GM12872 (cell line): ENCODE measurements at regions not wholly inside any gene's neighbourhood (a gene's known extent, or its start where the extent isn't known, plus 50 kb on each side); places are given as distances from the start of the nearest gene placed in this dataset.

Experiments
- TF ChIP-seq, protein P1 (sequence below): IDR thresholded peaks from 3 replicates; pipeline ENCODE4 v1.5.1; 2011; ENCODE audit warnings: low read depth, mild to moderate bottlenecking, low read length, moderate library complexity; ENCODE audit not compliant: insufficient read depth

DNA sequence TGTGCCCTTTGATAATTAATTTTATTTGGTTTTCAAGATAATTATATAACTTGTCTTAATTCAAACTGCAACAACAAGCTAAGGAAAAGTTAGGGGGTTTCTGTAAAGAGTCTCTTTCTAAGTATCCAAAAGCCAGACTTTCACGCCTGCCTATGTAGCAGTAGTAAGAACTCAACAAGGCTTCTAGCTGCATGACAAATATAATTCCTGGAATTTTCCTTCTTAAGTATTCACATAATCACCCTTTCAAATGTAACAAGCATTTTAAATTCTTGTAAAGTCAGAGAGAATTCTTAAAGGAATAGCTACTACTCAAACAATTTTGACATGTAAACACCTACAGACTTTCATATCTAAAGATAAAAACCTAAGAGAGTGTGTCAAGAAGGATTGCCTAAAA lies 189.7 kb upstream of the NDST3 start:
- TF ChIP-seq, protein P1, sequence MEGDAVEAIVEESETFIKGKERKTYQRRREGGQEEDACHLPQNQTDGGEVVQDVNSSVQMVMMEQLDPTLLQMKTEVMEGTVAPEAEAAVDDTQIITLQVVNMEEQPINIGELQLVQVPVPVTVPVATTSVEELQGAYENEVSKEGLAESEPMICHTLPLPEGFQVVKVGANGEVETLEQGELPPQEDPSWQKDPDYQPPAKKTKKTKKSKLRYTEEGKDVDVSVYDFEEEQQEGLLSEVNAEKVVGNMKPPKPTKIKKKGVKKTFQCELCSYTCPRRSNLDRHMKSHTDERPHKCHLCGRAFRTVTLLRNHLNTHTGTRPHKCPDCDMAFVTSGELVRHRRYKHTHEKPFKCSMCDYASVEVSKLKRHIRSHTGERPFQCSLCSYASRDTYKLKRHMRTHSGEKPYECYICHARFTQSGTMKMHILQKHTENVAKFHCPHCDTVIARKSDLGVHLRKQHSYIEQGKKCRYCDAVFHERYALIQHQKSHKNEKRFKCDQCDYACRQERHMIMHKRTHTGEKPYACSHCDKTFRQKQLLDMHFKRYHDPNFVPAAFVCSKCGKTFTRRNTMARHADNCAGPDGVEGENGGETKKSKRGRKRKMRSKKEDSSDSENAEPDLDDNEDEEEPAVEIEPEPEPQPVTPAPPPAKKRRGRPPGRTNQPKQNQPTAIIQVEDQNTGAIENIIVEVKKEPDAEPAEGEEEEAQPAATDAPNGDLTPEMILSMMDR: no peak

DNA sequence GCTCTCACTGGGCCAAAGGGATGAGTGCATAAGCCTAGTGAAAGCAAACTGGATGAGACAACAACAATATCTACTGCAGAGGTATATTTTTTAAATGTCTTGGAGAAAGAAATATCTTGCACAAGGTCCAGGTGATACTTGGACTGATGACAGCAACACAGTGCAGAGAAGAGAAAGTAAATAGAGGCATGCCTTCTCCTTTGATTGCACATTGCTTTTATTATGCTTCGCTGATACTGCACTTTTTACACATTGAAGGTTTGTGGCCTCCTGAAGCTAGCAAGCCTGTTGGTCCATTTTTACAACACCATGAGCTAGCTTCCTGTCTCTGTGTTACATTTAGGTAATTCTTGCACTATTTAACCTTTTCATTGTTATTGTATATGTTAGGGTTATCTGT lies 189.0 kb upstream of the NDST3 start:
- TF ChIP-seq, protein P1: no peak

DNA sequence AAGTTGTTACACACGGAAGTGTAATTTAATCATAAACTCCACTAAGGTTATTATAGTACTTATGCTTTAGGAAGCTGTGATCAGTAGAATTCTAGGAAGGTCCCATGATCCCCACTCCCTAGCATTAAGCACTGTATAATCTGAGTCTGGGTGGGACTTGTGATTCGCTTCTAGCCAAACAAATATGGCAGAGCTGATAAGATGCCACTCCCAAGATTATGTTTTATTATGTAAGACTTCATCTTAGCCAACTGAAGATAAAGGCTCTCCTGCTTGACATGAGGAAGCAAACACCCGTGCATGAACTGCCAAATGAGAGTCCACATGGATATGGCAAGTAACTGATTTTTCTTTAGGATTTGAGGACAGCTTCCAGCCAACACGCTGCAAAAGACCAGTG lies 186.4 kb upstream of the NDST3 start:
- TF ChIP-seq, protein P1: no peak

DNA sequence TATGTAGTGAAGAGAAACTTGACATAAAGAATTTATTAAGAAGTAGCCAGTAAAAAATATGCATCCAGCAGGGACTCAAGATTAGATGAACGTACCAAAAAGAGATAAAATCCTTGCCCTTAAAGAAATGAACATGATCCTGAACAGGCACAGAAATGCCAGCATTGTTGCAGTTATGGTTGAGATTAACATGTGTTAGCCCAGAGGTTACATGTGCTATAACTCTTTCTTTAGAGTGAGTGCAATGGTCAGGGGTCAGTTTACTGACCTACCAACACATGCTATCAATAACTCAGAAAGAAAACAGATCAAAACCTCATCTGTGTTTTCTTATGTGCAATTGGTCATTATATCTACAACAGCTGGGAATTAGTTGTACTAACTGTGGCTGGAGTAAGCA lies 166.1 kb upstream of the NDST3 start:
- TF ChIP-seq, protein P1: no peak

DNA sequence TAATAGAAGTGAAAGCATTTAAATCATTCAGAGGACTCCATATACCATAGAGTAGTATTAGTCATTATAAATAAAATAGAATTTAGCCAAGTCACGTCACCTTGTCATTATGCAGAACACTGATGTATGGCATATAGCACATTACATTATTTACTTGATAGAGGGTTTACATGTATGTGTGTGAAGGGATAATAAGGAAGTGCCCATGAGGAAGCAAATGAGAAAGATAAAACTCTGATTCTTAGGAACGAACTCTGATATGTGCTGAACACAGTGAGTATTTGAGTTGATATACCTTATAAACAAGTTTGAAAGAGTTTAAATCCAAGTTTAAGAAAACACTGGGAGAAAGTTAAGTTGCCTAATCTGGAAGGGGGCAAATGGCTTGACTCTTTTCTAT lies 160.5 kb upstream of the NDST3 start:
- TF ChIP-seq, protein P1: no peak

DNA sequence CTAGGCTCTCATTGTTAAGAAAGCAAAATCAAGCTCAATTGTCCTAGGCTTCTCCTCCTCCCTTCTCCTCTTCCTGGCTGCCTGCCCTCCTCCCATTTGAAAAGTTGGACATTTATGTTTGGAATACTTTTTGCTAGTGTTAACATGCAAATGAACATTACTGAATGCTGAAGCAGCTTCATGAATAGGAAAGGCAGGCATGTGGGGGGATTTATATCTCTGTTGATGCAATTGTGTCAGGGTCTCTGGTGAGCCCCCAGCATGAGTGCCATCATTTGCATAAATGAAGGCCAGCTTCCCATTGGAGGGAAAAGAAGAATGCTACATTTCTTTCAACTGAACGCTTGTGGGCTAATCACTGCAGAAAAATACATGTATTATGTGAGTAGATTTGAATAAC lies 160.1 kb upstream of the NDST3 start:
- TF ChIP-seq, protein P1: no peak

DNA sequence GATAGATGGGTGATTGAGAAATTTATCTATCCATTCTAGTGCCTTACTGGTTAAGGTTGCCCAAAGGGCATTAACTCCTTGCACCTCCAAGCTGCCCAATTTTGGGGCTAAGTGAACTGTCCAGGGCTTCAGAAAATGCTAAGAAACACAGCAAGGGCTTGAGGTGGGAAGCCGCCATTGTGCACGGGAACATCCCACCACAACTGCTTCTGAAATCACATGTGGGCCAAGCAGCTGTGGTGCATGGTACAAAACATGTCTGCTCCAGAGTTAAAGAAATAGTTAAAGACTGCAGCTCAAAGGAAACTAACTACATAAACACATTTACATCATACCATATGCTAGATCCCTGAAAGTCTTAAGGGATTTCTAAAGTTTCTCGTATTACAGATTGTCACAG lies 144.3 kb upstream of the NDST3 start:
- TF ChIP-seq, protein P1: no peak

DNA sequence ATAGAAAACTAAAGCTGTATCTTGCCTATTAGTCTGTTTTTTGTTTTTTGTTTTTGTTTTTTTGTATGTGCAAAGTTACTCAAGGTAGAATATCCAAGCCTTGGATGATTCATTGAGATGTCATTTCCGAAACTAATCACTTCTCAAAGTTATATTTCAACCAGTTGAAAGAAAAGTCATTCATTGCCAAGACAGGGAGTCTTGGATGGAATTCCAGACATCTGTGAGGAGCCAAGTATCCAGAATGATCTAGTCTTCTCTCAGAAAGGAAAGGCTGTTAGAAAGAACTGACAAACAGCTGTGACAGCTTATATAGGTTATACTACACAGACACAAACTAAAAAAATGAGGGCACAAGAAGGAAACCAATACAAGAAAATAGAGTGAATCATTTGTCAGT lies 141.1 kb upstream of the NDST3 start:
- TF ChIP-seq, protein P1: no peak
